ENCODE measurements at regions not wholly inside any gene's neighbourhood (a gene's known extent, or its start where the extent isn't known, plus 50 kb on each side); places are given as distances from the start of the nearest gene placed in this dataset.

GRCh38 chrX:13507893-13508292 is 61.5 kb upstream of the EGFL6 start (continued):
- TF ChIP-seq CBX5 (IDR thresholded peaks at IDR 0.05; ENCODE audit: low read depth, low read length) (no peak), GTF2F1 (IDR thresholded peaks at IDR 0.05; ENCODE audit: borderline replicate concordance, low read depth, low read length) (no peak)

All from H1 (cell line).